Neural crest cell (in vitro differentiated cells): ENCODE measurements at regions not wholly inside any gene's neighbourhood (a gene's known extent, or its start where the extent isn't known, plus 50 kb on each side); places are given as distances from the start of the nearest gene placed in this dataset.

Experiments used
- DNase-seq: peaks from one replicate; pipeline ENCODE4 v3.0.0; 2021; ENCODE audit warnings: low read depth, mixed read lengths, low spot score
- H3K27ac Mint-ChIP-seq: one replicate; pipeline ENCODE4 v1.8.0; 2021; ENCODE audit warnings: mild to moderate bottlenecking, mixed read lengths; ENCODE audit not compliant: unreplicated experiment
- H3K27me3 Mint-ChIP-seq: 2 replicates; pipeline ENCODE4 v1.8.0; 2021; ENCODE audit warnings: low read depth, mild to moderate bottlenecking, mixed read lengths
- H3K36me3 Mint-ChIP-seq: 2 replicates; pipeline ENCODE4 v1.8.0; 2021; ENCODE audit warnings: low read depth, mild to moderate bottlenecking, mixed read lengths
- H3K4me1 Mint-ChIP-seq: 2 replicates; pipeline ENCODE4 v1.8.0; 2021; ENCODE audit warnings: mixed read lengths
- H3K4me3 Mint-ChIP-seq: one replicate; pipeline ENCODE4 v1.8.0; 2021; ENCODE audit warnings: mild to moderate bottlenecking, mixed read lengths
- H3K9me3 Mint-ChIP-seq: 2 replicates; pipeline ENCODE4 v1.8.0; 2021; ENCODE audit warnings: mixed read lengths
- TF ChIP-seq, protein P1 (sequence below): fragments of 200-600 bp; sonication (generic); conservative IDR thresholded peaks from 2 replicates; pipeline ENCODE4 v1.5.0; 2021; ENCODE audit warnings: antibody characterized with exemption, mild to moderate bottlenecking

DNA sequence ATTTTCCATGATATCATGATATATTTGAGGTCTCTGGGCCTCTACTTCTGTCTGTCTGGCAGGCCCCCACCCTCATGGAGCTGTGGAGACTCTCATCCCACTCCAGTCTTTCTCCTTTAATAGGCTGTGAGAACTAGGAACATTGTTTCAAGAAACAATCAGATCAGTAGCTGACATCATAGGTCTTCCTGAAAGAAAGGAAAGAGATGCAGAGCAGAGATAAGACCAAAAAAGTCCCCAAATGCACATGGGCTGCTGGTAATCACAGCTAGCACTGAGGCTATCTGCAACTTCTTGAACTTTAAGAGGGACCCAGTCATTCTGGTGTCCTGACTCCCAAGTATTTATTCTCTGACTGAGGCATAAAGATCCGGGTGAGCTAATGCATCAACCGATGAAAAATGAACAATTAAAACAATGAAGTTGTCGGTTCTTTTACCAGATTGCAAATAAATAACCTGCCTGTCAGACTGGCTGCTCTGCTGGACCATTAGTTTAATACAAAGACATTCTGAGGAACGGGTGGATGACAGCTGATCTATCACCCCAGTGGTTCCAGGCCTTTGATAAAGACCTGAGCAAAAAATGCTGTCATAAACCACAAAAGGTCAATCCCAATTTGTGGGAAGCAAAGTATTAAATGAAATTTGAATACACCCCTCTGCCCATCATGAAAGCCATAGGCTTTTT is 780.8 kb upstream of the GOLIM4 start:
- Mint-ChIP-seq H3K4me1 (peaks cover 17% of the 10 kb centered on the region), H3K9me3 (no peaks in the 10 kb centered on the region), H3K27ac (no peak overlapping the region), H3K36me3 (no peaks in the 10 kb centered on the region), H3K27me3 (no peaks in the 10 kb centered on the region), H3K4me3 (no peak overlapping the region)
- DNase-seq = no peak
- TF ChIP-seq, protein P1, sequence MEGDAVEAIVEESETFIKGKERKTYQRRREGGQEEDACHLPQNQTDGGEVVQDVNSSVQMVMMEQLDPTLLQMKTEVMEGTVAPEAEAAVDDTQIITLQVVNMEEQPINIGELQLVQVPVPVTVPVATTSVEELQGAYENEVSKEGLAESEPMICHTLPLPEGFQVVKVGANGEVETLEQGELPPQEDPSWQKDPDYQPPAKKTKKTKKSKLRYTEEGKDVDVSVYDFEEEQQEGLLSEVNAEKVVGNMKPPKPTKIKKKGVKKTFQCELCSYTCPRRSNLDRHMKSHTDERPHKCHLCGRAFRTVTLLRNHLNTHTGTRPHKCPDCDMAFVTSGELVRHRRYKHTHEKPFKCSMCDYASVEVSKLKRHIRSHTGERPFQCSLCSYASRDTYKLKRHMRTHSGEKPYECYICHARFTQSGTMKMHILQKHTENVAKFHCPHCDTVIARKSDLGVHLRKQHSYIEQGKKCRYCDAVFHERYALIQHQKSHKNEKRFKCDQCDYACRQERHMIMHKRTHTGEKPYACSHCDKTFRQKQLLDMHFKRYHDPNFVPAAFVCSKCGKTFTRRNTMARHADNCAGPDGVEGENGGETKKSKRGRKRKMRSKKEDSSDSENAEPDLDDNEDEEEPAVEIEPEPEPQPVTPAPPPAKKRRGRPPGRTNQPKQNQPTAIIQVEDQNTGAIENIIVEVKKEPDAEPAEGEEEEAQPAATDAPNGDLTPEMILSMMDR = no peak

DNA sequence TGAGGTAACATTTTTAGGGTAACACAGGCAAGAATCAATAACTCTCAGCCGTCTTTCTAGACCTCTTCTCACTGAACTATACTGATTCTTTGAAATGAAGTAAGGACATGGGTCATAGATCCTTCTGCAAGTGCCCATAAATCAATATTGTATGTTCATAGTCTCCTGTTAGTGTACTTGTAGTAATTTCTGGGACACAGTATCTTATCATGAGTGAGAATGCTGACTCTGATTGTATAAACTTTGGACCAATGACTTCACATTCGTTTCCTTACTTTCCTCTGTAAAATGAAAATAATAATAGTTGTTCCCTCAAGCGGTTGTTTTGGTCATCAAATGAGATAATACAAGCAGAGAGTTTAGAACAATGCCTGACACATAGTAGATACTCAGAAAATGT is 777.1 kb upstream of the GOLIM4 start:
- TF ChIP-seq, protein P1 = no peak
- Mint-ChIP-seq H3K36me3 (no peaks in the 10 kb centered on the region), H3K27ac (no peak overlapping the region), H3K27me3 (no peaks in the 10 kb centered on the region), H3K4me3 (no peak overlapping the region), H3K9me3 (no peaks in the 10 kb centered on the region), H3K4me1 (peaks cover 17% of the 10 kb centered on the region)
- DNase-seq = no peak

DNA sequence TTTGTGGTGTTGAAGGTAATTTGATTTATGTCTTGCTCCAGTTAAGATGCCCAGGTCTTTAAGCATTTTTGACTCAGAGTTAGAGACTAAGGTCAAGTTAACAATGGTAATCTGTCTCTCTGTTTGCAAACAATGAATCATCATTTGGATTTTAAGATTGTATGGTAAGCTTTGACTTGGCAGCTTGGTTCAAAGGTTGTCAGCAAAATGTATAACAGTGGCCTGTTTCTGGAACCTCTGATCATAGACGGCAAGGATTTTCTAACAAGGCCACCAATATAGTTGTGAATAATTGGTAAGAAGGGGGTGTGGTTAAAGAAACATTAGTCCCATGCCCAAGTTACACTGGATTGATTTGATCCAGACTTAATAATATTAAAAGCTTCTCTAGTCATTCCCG is 775.2 kb upstream of the GOLIM4 start:
- no peaks in the 10 kb centered on the region for H3K9me3 Mint-ChIP-seq
- H3K27ac Mint-ChIP-seq = no peak overlapping the region
- H3K36me3 Mint-ChIP-seq = no peaks in the 10 kb centered on the region
- no peak for DNase-seq
- peaks cover 7% of the 10 kb centered on the region for H3K4me1 Mint-ChIP-seq
- H3K4me3 Mint-ChIP-seq = no peak overlapping the region
- H3K27me3 Mint-ChIP-seq = no peaks in the 10 kb centered on the region
- TF ChIP-seq, protein P1 = no peak

DNA sequence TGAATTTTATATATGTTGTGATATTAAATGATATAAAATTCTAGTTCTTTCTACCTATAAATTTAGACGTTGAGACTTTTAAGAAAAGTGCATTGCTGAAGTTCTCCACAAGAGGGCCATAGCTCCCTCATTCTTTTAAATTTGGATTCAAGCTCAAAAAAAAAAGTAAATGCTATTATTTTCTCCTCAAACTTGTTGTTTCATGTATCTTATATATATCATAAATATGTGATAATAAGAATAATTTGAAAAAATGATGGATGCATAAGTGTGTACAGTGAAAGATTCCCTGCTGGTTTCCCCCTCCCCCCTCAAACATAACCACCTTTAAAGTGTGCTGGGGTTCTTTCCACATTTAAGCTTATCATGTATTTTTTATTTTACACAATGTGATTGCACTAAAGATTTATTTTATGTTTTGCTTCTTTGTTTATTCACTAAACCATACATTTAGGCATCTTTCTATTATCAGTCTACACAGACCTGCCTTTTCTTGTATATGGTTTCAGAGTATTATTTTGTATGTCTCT is 769.4 kb upstream of the GOLIM4 start:
- H3K27me3 Mint-ChIP-seq = no peaks in the 10 kb centered on the region
- no peak overlapping the region for H3K27ac Mint-ChIP-seq
- H3K9me3 Mint-ChIP-seq = no peaks in the 10 kb centered on the region
- TF ChIP-seq, protein P1 = peak; percentile 90
- H3K36me3 Mint-ChIP-seq = no peaks in the 10 kb centered on the region
- H3K4me1 Mint-ChIP-seq = no peaks in the 10 kb centered on the region
- H3K4me3 Mint-ChIP-seq = no peak overlapping the region
- DNase-seq = peak; percentile 3

DNA sequence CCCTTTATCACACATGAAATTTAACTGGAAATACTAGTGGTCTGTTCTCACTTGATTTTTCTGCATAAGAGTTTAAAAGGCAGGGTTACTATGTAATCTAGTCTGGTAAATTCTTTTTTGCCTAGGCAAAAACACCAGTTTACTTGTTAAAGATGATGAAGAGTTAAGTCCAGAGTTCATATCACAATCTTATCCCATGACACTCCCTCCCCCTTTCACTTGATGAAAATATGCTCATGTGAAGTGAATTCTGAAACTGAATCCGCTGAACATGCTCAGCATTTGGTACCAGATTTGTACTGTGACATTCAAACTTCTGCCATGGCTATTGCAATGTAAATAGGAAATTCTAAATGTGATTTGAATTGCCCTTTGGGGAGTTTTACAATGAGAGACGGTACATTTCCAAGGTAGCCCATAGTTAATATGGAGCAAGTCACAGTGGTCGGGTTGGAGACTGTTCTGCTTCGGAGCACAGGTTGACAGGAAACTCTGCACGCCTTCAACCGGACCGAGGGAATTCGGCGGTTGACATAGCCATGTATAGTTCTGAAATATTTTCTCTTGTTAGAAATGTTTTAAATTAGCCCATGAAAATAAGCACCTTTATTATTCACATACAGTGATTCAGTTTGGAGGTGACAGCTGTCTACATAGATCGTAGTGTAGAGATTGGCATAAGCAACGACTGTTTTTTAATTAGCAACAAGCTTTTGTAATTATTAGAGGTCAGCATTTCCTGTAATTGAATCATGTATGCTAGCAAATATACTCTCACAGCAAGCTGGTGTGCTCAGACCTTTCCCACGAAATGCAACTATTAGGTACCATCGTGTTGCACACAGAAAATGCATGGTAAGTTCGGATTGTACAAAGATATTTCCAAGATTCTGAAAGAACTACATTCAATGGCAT is 768.6 kb upstream of the GOLIM4 start:
- DNase-seq = no peak
- Mint-ChIP-seq H3K4me1 (no peaks in the 10 kb centered on the region), H3K4me3 (no peak overlapping the region), H3K27ac (no peak overlapping the region), H3K36me3 (no peaks in the 10 kb centered on the region), H3K27me3 (no peaks in the 10 kb centered on the region), H3K9me3 (no peaks in the 10 kb centered on the region)
- TF ChIP-seq, protein P1 = no peak
